GM12872 (cell line): ENCODE measurements at regions not wholly inside any gene's neighbourhood (a gene's known extent, or its start where the extent isn't known, plus 50 kb on each side); places are given as distances from the start of the nearest gene placed in this dataset.

Source experiments
- TF ChIP-seq, protein P1 (sequence below): IDR thresholded peaks from 3 replicates; pipeline ENCODE4 v1.5.1; 2011; ENCODE audit warnings: low read depth, mild to moderate bottlenecking, low read length, moderate library complexity; ENCODE audit not compliant: insufficient read depth

- TF ChIP-seq, protein P1, sequence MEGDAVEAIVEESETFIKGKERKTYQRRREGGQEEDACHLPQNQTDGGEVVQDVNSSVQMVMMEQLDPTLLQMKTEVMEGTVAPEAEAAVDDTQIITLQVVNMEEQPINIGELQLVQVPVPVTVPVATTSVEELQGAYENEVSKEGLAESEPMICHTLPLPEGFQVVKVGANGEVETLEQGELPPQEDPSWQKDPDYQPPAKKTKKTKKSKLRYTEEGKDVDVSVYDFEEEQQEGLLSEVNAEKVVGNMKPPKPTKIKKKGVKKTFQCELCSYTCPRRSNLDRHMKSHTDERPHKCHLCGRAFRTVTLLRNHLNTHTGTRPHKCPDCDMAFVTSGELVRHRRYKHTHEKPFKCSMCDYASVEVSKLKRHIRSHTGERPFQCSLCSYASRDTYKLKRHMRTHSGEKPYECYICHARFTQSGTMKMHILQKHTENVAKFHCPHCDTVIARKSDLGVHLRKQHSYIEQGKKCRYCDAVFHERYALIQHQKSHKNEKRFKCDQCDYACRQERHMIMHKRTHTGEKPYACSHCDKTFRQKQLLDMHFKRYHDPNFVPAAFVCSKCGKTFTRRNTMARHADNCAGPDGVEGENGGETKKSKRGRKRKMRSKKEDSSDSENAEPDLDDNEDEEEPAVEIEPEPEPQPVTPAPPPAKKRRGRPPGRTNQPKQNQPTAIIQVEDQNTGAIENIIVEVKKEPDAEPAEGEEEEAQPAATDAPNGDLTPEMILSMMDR, result no peak
These were observed 687.0 kb downstream of the EFNB2 start for GRCh38 chr13:105848494-105848893.

DNA sequence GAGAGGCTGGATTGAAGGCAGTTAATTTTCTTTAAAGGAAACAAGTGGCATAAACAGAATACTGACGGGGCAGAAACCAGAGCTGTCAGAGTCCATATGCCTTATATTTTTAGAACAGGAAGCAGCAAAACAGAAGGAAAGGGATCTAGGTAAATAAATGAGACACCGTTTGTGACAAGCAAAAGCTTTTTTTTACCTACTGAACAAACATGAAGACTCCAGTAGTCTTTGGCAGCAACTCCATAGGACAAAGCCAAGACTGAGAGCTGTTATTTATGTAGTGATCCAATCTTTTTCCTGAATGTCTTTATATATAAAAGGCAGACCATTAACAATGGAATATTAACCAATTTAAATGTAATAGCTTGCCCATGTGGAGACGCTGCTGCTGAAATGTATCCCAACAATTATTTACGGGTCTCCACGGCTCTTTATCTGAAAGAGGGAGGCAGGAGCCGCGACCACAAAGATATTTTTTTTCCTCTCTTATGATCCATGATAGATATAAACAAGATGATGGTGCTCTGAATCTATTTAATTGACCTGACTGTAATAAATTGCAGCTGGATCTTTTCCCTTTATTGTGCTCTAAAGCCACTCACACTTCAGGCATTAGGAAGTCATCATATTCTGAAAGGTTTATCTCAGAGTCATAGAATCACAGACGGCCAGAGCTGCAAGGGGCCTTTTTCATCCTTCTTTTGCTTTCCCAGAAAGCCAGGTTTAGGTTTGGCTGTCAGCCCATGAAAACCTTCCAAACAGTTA is 687.8 kb downstream of the EFNB2 start:
- TF ChIP-seq, protein P1, result no peak

- TF ChIP-seq, protein P1, result no peak
These were observed 688.5 kb downstream of the EFNB2 start for GRCh38 chr13:105846923-105847322.

- TF ChIP-seq, protein P1, result no peak
These were observed 694.2 kb downstream of the EFNB2 start for GRCh38 chr13:105841286-105841685.

- TF ChIP-seq, protein P1, result no peak
These were observed 697.2 kb downstream of the EFNB2 start for GRCh38 chr13:105838231-105838630.

- TF ChIP-seq, protein P1, result no peak
These were observed 704.6 kb downstream of the EFNB2 start for GRCh38 chr13:105830821-105831220.

DNA sequence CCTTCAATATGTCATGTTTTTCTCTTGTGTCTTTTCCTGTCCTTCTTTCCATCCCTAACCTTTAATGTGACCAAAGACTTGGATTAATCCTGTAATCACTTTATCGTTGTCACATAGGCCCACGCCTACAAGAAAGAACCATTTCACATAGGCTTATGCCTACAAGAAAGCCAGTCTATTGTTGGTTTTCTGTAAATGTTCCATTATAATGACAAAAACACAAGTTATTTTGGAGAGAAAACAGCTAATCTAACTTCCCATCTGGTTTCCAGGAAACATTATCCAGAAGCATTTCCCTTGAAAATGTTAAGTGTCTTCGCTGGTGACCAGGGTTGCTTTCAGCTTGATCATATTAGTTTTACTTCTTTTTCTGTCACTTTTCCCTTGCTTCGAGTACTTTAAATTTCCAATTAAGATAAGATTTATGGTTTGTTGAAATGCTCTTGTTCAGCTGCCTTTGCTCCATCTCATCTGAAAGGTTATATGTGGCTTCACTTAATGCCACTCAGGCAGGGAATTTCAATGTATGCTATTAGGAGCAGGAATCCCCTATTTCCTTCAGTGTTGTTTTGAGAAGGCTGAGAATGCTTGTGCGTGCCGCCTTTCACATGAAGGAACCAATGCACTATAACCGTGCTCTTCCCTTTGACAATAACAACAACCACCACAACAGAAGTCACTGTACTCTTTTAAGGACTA is 708.2 kb downstream of the EFNB2 start:
- TF ChIP-seq, protein P1, result no peak
